Body of pancreas (tissue), 4 donors: ENCODE measurements at regions not wholly inside any gene's neighbourhood (a gene's known extent, or its start where the extent isn't known, plus 50 kb on each side); places are given as distances from the start of the nearest gene placed in this dataset.

Source experiments
- ATAC-seq: fragments of 150-250 bp; one replicate; pipeline ENCODE4 v1.9.1; 2016
- DNase-seq, 4 donors: peaks; one replicate each; pipeline ENCODE4 v3.0.0-alpha.2; 2019
- H3K27ac ChIP-seq, 4 donors: fragments of 200-600 bp; sonication (generic); 1 replicate in 3 of 4; 2 replicates in 1 of 4; pipeline versions ENCODE4 v1.5.1 to v1.6.1; 2016 to 2019; ENCODE audit warnings: mild to moderate bottlenecking in 1 of 4, mixed read lengths in 1 of 4, moderate library complexity in 1 of 4
- H3K27me3 ChIP-seq, 2 donors: fragments of 200-600 bp; sonication (generic); one replicate each; pipeline ENCODE4 v1.6.0; 2016; ENCODE audit warnings: mild to moderate bottlenecking in 1 of 2
- H3K36me3 ChIP-seq, 2 donors: fragments of 200-600 bp; sonication (generic); replicated peaks in 1 of 2; 2 replicates each; pipeline ENCODE4 v1.5.1; 2016; ENCODE audit warnings: low read depth in 2 of 2; ENCODE audit not compliant: insufficient read depth in 1 of 2
- H3K4me1 ChIP-seq: fragments of 200-600 bp; sonication (generic); one replicate; pipeline ENCODE4 v1.6.0; 2016
- H3K4me3 ChIP-seq, 2 donors: fragments of 200-600 bp; sonication (generic); 1 replicate in 1 of 2; 2 replicates in 1 of 2; pipeline ENCODE4 v1.5.1; 2016 to 2019
- H3K9me3 ChIP-seq, 3 donors: fragments of 200-600 bp; sonication (generic); 1 replicate in 2 of 3; 2 replicates in 1 of 3; pipeline ENCODE4 v1.5.1; 2016
- CTCF ChIP-seq, 7 experiments: fragments of 450-650 bp in 4 of 7; fragments of 200-600 bp in 3 of 7; sonication (generic) in 3 of 7; IDR thresholded peaks; one replicate each; pipeline ENCODE4 v1.5.1; 2016 to 2019; ENCODE audit warnings: antibody characterized with exemption in 7 of 7
- POLR2A ChIP-seq, 3 donors: fragments of 450-650 bp; IDR thresholded peaks; one replicate each; pipeline ENCODE4 v1.6.1; 2016; ENCODE audit warnings: antibody characterized with exemption in 3 of 3, mild to moderate bottlenecking in 2 of 3
- WGBS, 2 donors: methylation state at CpG; one replicate each; pipeline ENCODE4 v1.1.5; 2017; 5-methylcytosine and 5-hydroxymethylcytosine counted together
- intact Hi-C: fragments of 100-400 bp; cut with DNase I; formaldehyde crosslinking; loops from one replicate; pipeline ENCODE4 v1.15.1; 2023

DNA sequence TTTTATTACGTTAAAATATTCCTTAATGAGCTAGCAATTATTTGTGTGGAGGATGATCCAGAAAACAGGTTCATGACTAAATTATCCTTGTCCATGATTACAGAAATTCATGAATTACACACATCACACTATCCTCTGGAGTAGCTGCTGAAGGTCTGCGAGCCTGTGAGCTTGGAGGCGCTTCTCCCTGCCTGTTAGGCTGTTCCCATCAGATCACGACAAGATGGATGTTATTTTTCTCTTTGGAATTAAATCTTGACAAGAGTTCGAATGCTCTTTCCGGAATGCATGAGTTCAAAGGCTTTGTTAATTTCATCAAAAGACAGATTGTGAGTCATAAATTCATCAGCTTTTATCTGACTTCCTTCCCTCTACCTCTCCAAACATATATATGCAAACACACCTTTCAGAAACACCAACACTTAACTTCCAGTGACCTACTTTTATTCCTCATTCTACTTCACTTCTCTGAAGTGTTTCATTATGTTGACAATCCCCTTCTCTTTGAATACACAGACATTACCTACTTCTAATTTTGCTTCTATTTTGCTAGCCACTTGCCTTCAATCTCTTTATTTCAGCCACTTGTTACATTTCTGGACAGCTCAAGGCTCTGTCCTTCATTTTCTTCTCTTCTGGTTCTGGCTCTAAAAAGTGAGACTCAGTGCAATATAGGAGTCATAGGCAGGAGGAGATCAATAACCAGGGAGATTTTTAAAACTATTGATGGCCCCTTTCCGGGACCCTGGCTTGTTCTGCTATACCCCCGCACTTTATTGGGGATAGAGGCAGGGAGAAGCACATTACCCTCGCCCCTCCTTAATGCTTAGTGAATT, 274.6 kb downstream of the BTG1 start:
- TF ChIP-seq CTCF (IDR thresholded peaks at IDR 0.05) (no peak), POLR2A (IDR thresholded peaks at IDR 0.05) (no peak)
- 87% methylated on average over 9 of the region's 9 CpGs for WGBS, 2 donors
- H3K4me3 ChIP-seq, result no peak overlapping the region
- no peaks in the 10 kb centered on the region for H3K4me1 ChIP-seq
- no peaks in the 10 kb centered on the region for H3K36me3 ChIP-seq
- H3K9me3 ChIP-seq, result no peaks in the 10 kb centered on the region
- intact Hi-C loops, result no loop called here
- no peak for DNase-seq
- H3K27me3 ChIP-seq, result no peaks in the 10 kb centered on the region
- peak overlapping the region in 1 of 4 donors; percentile 34 for H3K27ac ChIP-seq
- ATAC-seq, result no peak

GRCh38 chr12:91868054-91868453, 277.6 kb downstream of the BTG1 start:
- Histone ChIP-seq H3K9me3 (no peaks in the 10 kb centered on the region), H3K27me3 (no peaks in the 10 kb centered on the region), H3K27ac (no peak overlapping the region), H3K4me3 (no peak overlapping the region), H3K36me3 (no peaks in the 10 kb centered on the region), H3K4me1 (no peaks in the 10 kb centered on the region)
- ATAC-seq, result no peak
- intact Hi-C loops, result no loop called here
- no peak for DNase-seq
- TF ChIP-seq POLR2A (IDR thresholded peaks at IDR 0.05), result no peak
- no peak for TF ChIP-seq CTCF (IDR thresholded peaks at IDR 0.05)
- 75 to 81% methylated on average over 4 of the region's 4 CpGs for WGBS, 2 donors

GRCh38 chr12:91866566-91866965, 279.1 kb downstream of the BTG1 start:
- H3K36me3 ChIP-seq, result no peaks in the 10 kb centered on the region
- H3K4me3 ChIP-seq, result no peak overlapping the region
- TF ChIP-seq CTCF (IDR thresholded peaks at IDR 0.05) (no peak), POLR2A (IDR thresholded peaks at IDR 0.05) (no peak)
- WGBS, 2 donors, result 87% methylated on average over 5 of the region's 5 CpGs
- H3K27ac ChIP-seq, result no peak overlapping the region
- DNase-seq (no peak), ATAC-seq (no peak)
- intact Hi-C loops, result no loop called here
- H3K27me3 ChIP-seq, result no peaks in the 10 kb centered on the region
- no peaks in the 10 kb centered on the region for H3K4me1 ChIP-seq
- no peaks in the 10 kb centered on the region for H3K9me3 ChIP-seq

DNA sequence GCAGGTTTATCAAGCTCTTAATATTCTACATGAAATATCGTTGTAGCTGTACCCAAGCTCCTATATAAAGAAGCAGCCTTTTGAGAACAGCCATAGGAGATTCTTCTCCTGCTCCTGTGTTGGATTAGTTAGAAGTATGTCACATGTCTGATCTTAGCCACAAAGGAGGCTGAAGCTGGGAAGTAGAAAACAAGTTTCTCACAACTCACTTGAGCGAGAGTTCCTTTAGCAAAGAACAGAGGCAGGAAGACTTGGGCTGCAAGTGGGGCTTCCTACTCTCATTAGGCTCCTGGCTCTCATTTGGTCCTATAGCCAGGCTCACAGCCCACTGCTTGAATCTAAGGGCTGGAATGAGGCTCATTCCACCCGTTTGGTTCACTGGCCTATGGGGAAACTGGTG, 281.9 kb downstream of the BTG1 start:
- ATAC-seq (no peak), DNase-seq (no peak)
- Histone ChIP-seq H3K4me3 (no peak overlapping the region), H3K27me3 (no peaks in the 10 kb centered on the region), H3K9me3 (no peaks in the 10 kb centered on the region), H3K36me3 (no peaks in the 10 kb centered on the region), H3K4me1 (no peaks in the 10 kb centered on the region), H3K27ac (no peak overlapping the region)
- intact Hi-C loops, result no loop called here
- 76 to 86% methylated on average over 3 of the region's 3 CpGs for WGBS, 2 donors
- TF ChIP-seq POLR2A (IDR thresholded peaks at IDR 0.05) (no peak), CTCF (IDR thresholded peaks at IDR 0.05) (no peak)

DNA sequence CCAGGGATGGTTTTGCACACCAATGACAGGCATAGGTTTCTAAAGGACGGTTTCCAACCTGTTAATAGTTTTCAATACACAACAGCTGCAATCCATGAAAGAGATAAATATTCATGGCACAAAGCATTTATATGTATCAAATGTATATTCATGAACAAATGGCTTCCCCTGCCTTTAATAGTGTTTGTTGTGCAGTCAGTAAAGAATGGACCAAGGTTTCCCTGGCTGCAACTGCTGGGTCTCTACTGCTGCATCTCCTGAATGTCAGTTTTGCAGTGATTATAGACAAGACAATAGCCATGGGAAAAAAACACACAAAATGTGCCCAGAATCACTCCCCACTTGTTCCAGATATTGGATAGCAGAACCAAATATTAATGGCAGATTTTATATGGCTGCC, 284.1 kb downstream of the BTG1 start:
- H3K9me3 ChIP-seq, result no peaks in the 10 kb centered on the region
- WGBS, 2 donors, result 95 to 97% methylated on average over 1 of the region's 1 CpG
- TF ChIP-seq CTCF (IDR thresholded peaks at IDR 0.05) (no peak), POLR2A (IDR thresholded peaks at IDR 0.05) (no peak)
- no peak overlapping the region for H3K27ac ChIP-seq
- DNase-seq (no peak), ATAC-seq (no peak)
- H3K4me1 ChIP-seq, result no peaks in the 10 kb centered on the region
- no peaks in the 10 kb centered on the region for H3K36me3 ChIP-seq
- intact Hi-C loops, result no loop called here
- no peak overlapping the region for H3K4me3 ChIP-seq
- H3K27me3 ChIP-seq, result no peaks in the 10 kb centered on the region
